ENCODE measurements at regions not wholly inside any gene's neighbourhood (a gene's known extent, or its start where the extent isn't known, plus 50 kb on each side); places are given as distances from the start of the nearest gene placed in this dataset.

DNA sequence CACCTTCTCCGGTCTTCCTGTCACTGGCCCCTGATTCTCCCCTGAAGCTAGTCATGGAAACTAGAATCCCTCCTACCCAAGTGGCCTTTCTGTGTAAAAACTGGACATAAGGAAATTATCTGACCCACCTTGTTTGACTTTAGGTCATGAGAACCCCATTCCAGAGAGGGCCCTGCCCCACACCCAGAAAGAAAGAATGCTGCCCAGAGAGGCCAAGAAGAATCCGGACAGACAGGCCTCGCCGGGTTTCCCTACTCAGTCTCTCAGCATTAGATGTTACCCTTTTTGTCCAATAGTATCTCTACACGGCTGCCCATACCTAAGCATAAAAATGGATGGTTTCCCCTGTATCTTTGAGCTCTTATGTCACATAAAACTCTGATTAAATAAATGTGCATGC lies 83.3 kb upstream of the HELT start:
- 91 to 96% (median 95%) methylated on average over 5 of the region's 5 CpGs for WGBS, 4 donors
- DNase-seq, result no peak

DNA sequence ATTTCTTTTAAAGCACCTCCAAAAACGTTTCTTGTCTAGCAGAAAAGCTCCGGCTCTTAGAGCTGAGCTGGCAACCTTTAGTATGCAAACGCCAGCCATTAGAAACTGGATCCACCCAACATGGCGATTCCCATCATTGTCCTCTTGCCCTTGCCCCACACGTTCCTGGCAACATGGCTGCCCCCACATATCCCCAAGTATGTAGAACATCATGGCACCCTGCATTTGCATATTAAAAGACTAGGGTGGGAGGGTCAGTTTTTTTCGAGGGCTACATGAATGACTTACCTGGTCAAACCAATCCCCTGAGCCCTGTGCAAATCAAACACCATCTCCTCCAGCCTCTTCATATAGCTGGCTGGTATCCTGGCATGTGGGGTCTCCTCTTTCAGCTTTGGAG lies 82.2 kb upstream of the HELT start:
- peaks cover 0 to 7% (median 0%) of the 10 kb centered on the region in 12 donors for H3K9me3 ChIP-seq
- no peak overlapping the region for H3K27ac ChIP-seq
- DNase-seq, result no peak
- no peaks in the 10 kb centered on the region for H3K27me3 ChIP-seq
- no peak for ATAC-seq
- TF ChIP-seq, protein P1, sequence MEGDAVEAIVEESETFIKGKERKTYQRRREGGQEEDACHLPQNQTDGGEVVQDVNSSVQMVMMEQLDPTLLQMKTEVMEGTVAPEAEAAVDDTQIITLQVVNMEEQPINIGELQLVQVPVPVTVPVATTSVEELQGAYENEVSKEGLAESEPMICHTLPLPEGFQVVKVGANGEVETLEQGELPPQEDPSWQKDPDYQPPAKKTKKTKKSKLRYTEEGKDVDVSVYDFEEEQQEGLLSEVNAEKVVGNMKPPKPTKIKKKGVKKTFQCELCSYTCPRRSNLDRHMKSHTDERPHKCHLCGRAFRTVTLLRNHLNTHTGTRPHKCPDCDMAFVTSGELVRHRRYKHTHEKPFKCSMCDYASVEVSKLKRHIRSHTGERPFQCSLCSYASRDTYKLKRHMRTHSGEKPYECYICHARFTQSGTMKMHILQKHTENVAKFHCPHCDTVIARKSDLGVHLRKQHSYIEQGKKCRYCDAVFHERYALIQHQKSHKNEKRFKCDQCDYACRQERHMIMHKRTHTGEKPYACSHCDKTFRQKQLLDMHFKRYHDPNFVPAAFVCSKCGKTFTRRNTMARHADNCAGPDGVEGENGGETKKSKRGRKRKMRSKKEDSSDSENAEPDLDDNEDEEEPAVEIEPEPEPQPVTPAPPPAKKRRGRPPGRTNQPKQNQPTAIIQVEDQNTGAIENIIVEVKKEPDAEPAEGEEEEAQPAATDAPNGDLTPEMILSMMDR (IDR thresholded peaks at IDR 0.05), result no peak
- no peak for TF ChIP-seq POLR2A (IDR thresholded peaks at IDR 0.05)
- H3K4me1 ChIP-seq, result no peaks in the 10 kb centered on the region
- WGBS, 4 donors, result 66 to 81% (median 74%) methylated on average over 5 to 6 of the region's 6 CpGs
- no peak overlapping the region for H3K4me3 ChIP-seq
- H3K36me3 ChIP-seq, result no peaks in the 10 kb centered on the region
- intact Hi-C loops (cut with DNase I), result no loop called here

More for the DNA sequence above, 83.3 kb upstream of the HELT start:
- no peak for ATAC-seq
- H3K4me3 ChIP-seq, result no peak overlapping the region
- no peaks in the 10 kb centered on the region for H3K4me1 ChIP-seq
- no peaks in the 10 kb centered on the region for H3K27me3 ChIP-seq
- TF ChIP-seq POLR2A (IDR thresholded peaks at IDR 0.05), result no peak
- TF ChIP-seq, protein P1 (IDR thresholded peaks at IDR 0.05), result no peak
- peaks cover 0 to 2% (median 0%) of the 10 kb centered on the region in 12 donors for H3K9me3 ChIP-seq
- H3K36me3 ChIP-seq, result no peaks in the 10 kb centered on the region
- intact Hi-C loops (cut with DNase I), result no loop called here
- no peak overlapping the region for H3K27ac ChIP-seq

DNA sequence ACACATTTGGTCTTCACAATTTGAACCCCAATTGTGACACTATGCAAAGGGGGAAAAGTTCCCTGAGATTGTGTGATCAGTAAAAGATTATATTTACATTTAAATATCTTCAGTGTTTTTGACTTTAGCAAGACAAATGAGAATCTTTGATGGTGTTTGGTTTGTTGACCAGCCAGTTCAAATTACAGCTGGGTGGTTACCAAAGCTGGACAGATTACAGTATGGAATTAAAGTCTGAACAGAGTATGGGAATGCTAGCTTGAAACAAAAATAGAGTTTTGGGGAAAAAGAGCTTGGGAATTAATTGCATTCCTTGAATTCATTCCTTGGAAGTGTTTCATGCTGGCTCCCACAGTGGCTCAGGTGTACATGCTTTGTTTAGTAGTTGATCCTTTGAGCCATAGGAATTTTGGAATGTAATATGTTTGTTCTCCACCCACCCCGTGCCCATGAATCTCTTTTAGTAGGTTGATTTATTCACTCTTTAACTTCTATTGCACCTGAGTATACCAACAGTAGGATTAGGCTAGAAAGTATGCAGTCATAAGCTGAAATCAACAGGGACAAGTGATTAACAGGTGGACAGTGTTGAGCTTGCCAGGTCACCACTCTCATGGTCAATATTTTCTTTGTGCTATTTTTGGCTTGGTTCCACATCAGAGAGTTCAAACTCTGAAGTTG lies 81.1 kb upstream of the HELT start:
- 67 to 80% (median 68%) methylated on average over 1 of the region's 1 CpG for WGBS, 4 donors
- H3K4me1 ChIP-seq, result no peaks in the 10 kb centered on the region
- no peak overlapping the region for H3K27ac ChIP-seq
- intact Hi-C loops (cut with DNase I), result no loop called here
- ATAC-seq (no peak), DNase-seq (no peak)
- H3K4me3 ChIP-seq, result no peak overlapping the region
- H3K36me3 ChIP-seq, result no peaks in the 10 kb centered on the region
- H3K9me3 ChIP-seq, result peaks cover 0 to 7% (median 0%) of the 10 kb centered on the region in 12 donors
- H3K27me3 ChIP-seq, result no peaks in the 10 kb centered on the region
- TF ChIP-seq, protein P1 (IDR thresholded peaks at IDR 0.05), result no peak
- TF ChIP-seq POLR2A (IDR thresholded peaks at IDR 0.05), result no peak

DNA sequence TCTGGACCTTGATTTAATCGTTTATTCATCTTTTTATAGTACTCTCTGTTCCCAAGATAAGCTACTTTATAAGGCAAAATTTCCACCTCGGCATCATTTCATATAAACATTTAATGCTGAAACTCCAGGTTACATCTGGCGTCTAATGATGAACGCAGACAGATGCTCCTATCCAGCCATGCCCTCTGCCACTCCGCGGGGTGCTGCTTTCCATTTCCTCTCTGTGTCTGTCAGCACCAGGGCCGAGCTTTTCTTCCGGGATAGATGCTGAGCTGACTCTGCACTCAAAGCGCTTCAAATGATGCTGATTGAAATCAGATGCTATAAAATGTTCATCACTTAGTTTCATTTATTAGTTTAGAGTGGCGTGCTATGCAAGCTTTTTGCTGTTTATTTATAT lies 80.5 kb upstream of the HELT start:
- peaks cover 0 to 7% (median 0%) of the 10 kb centered on the region in 12 donors for H3K9me3 ChIP-seq
- no peak overlapping the region for H3K27ac ChIP-seq
- no peak for ATAC-seq
- TF ChIP-seq, protein P1 (IDR thresholded peaks at IDR 0.05), result no peak
- no peak for TF ChIP-seq POLR2A (IDR thresholded peaks at IDR 0.05)
- no peaks in the 10 kb centered on the region for H3K36me3 ChIP-seq
- H3K4me1 ChIP-seq, result no peaks in the 10 kb centered on the region
- H3K4me3 ChIP-seq, result no peak overlapping the region
- intact Hi-C loops (cut with DNase I), result no loop called here
- H3K27me3 ChIP-seq, result no peaks in the 10 kb centered on the region
- WGBS, 4 donors, result 28 to 39% (median 36%) methylated on average over 10 of the region's 10 CpGs
- no peak for DNase-seq

Measured in heart left ventricle (tissue), 16 donors.